Right lobe of liver (tissue), 4 donors: ENCODE measurements at regions not wholly inside any gene's neighbourhood (a gene's known extent, or its start where the extent isn't known, plus 50 kb on each side); places are given as distances from the start of the nearest gene placed in this dataset.

Experiments used
- POLR2A ChIP-seq: fragments of 450-650 bp; IDR thresholded peaks from one replicate; pipeline ENCODE4 v1.6.1; 2017; ENCODE audit warnings: antibody characterized with exemption, mild to moderate bottlenecking
- TF ChIP-seq, protein P1 (sequence below), 4 donors: fragments of 200-600 bp in 3 of 4; fragments of 450-650 bp in 1 of 4; IDR thresholded peaks; one replicate each; pipeline versions ENCODE4 v1.5.1 to v1.8.0; 2016 to 2022; ENCODE audit warnings: antibody characterized with exemption in 4 of 4, mild to moderate bottlenecking in 2 of 4
- donor health status: DM: no; HTN: no; CAD: no.
- donor health status: DM: no; HTN: no; CAD: no.
- donor health status: DM: no; HTN: yes; CAD: no.

DNA sequence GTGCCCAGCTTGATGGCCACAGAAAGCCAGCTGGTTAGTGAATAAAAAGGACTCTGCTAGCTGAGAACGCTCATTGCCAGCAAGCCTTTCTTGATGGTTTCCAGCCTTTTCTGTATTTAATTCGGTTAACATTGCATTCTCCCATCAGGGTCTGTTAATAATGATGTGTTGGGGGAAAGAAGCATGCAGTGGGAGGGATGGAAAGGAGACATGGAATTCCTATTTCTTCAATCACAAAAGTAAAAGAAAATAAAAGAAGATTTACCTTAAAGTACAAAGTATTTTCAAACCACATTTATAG, 141.9 kb upstream of the RBBP8 start:
- TF ChIP-seq, protein P1, sequence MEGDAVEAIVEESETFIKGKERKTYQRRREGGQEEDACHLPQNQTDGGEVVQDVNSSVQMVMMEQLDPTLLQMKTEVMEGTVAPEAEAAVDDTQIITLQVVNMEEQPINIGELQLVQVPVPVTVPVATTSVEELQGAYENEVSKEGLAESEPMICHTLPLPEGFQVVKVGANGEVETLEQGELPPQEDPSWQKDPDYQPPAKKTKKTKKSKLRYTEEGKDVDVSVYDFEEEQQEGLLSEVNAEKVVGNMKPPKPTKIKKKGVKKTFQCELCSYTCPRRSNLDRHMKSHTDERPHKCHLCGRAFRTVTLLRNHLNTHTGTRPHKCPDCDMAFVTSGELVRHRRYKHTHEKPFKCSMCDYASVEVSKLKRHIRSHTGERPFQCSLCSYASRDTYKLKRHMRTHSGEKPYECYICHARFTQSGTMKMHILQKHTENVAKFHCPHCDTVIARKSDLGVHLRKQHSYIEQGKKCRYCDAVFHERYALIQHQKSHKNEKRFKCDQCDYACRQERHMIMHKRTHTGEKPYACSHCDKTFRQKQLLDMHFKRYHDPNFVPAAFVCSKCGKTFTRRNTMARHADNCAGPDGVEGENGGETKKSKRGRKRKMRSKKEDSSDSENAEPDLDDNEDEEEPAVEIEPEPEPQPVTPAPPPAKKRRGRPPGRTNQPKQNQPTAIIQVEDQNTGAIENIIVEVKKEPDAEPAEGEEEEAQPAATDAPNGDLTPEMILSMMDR (IDR thresholded peaks at IDR 0.05): no peak
- TF ChIP-seq POLR2A: no peak
